MM.1S (cell line): ENCODE measurements at regions not wholly inside any gene's neighbourhood (a gene's known extent, or its start where the extent isn't known, plus 50 kb on each side); places are given as distances from the start of the nearest gene placed in this dataset.
A peak's percentile ranks its signal among the peaks of the same experiment; 100 is the strongest.

Experiments
- DNase-seq: peaks from one replicate; pipeline ENCODE4 v3.0.0-alpha.2; 2015
- H2AFZ ChIP-seq: fragments of 300-600 bp; sonication (generic); 2 replicates; pipeline ENCODE4 v1.6.0; 2016; ENCODE audit warnings: antibody characterized with exemption, low read length
- H3F3A ChIP-seq: fragments of 300-600 bp; sonication (generic); 2 replicates; pipeline ENCODE4 v1.6.1; 2016; ENCODE audit warnings: mild to moderate bottlenecking, antibody characterized with exemption, low read length, moderate library complexity, mixed read lengths; ENCODE audit not compliant: insufficient read depth
- H3K27ac ChIP-seq: fragments of 300-600 bp; sonication (generic); 2 replicates; pipeline ENCODE4 v1.5.1; 2016; ENCODE audit warnings: mild to moderate bottlenecking, low read length
- H3K27me3 ChIP-seq: fragments of 300-600 bp; sonication (generic); replicated peaks from 2 replicates; pipeline ENCODE4 v1.6.0; 2016; ENCODE audit warnings: low read length; ENCODE audit not compliant: insufficient read depth
- H3K36me3 ChIP-seq: fragments of 300-600 bp; sonication (generic); replicated peaks from 2 replicates; pipeline ENCODE4 v1.6.1; 2016; ENCODE audit warnings: mild to moderate bottlenecking, low read length, mixed read lengths; ENCODE audit not compliant: insufficient read depth
- H3K4me1 ChIP-seq: fragments of 300-600 bp; sonication (generic); 2 replicates; pipeline ENCODE4 v1.6.1; 2016; ENCODE audit warnings: low read length, mixed read lengths
- H3K4me2 ChIP-seq: fragments of 300-600 bp; sonication (generic); 2 replicates; pipeline ENCODE4 v1.6.0; 2016; ENCODE audit warnings: low read depth, low read length
- H3K4me3 ChIP-seq: fragments of 300-600 bp; sonication (generic); 2 replicates; pipeline ENCODE4 v1.5.1; 2016; ENCODE audit warnings: low read length, mixed read lengths
- H3K79me2 ChIP-seq: fragments of 300-600 bp; sonication (generic); 2 replicates; pipeline ENCODE4 v1.6.1; 2016; ENCODE audit warnings: mixed run types, low read length, mixed read lengths
- H3K9ac ChIP-seq: fragments of 300-600 bp; sonication (generic); 2 replicates; pipeline ENCODE4 v1.6.1; 2016; ENCODE audit warnings: low read length, mixed read lengths
- H3K9me2 ChIP-seq: fragments of 300-600 bp; sonication (generic); replicated peaks from 2 replicates; pipeline ENCODE4 v1.6.1; 2016; ENCODE audit warnings: mild to moderate bottlenecking, low read length, mixed read lengths; ENCODE audit not compliant: insufficient read depth
- H3K9me3 ChIP-seq: fragments of 300-600 bp; sonication (generic); replicated peaks from 2 replicates; pipeline ENCODE4 v1.6.1; 2016; ENCODE audit warnings: mild to moderate bottlenecking, low read length, mixed read lengths; ENCODE audit not compliant: insufficient read depth
- H4K20me1 ChIP-seq: fragments of 300-600 bp; sonication (generic); 2 replicates; pipeline ENCODE4 v1.6.1; 2016; ENCODE audit warnings: mild to moderate bottlenecking, low read length, moderate library complexity, mixed read lengths; ENCODE audit not compliant: insufficient read depth
- EZH2 ChIP-seq: fragments of 300-600 bp; sonication (generic); optimal IDR thresholded peaks from 2 replicates; pipeline ENCODE3; 2017; ENCODE audit warnings: low read depth, mild to moderate bottlenecking, antibody characterized with exemption, low read length, mixed read lengths
- EZH2phosphoT487 ChIP-seq: fragments of 300-600 bp; sonication (generic); IDR thresholded peaks from 2 replicates; pipeline ENCODE4 v1.6.1; 2018; ENCODE audit warnings: antibody characterized with exemption, low read length
- TF ChIP-seq, protein P1 (sequence below): fragments of 300-600 bp; sonication (generic); IDR thresholded peaks from 2 replicates; pipeline ENCODE4 v1.5.1; 2016; ENCODE audit warnings: antibody characterized with exemption, low read length, mixed read lengths

DNA sequence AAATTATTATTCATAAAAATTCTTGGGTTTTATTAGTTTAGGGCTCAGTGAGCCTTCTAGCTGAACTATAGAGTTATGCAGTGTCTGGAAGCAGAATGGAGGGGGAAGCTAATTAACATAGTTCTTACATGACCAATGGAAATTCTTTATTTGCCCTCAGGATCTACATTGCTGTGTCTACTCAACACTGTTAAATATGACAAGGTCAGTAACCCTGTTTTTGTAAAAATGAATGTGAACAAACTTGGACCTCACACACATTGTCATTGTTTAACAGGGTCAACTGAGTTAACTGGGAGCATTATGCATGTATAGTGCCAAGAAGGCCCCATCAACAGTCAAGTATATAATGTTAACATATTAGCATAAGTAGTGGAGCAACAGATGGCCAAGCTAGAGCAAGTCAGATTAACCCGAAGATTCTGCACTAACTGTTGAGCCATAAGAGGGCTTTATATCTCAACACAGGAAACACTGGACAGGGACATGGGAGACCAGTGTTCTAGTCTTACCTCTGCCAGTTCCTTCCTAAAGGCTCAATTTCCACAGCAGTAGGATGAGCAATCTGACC lies 122.5 kb upstream of the SEM1 start:
- H3K9ac ChIP-seq: no peak overlapping the region
- H3K4me3 ChIP-seq: no peak overlapping the region
- H3K4me1 ChIP-seq: no peaks in the 10 kb centered on the region
- no peaks in the 10 kb centered on the region for H3K79me2 ChIP-seq
- H3K27me3 ChIP-seq: no peaks in the 10 kb centered on the region
- H3K9me2 ChIP-seq: no peaks in the 10 kb centered on the region
- no peaks in the 10 kb centered on the region for H4K20me1 ChIP-seq
- no peak overlapping the region for H3K27ac ChIP-seq
- no peaks in the 10 kb centered on the region for H3K36me3 ChIP-seq
- no peak for TF ChIP-seq EZH2phosphoT487
- no peak for TF ChIP-seq EZH2
- H2AFZ ChIP-seq: no peak overlapping the region
- H3F3A ChIP-seq: no peaks in the 10 kb centered on the region
- H3K9me3 ChIP-seq: no peaks in the 10 kb centered on the region
- H3K4me2 ChIP-seq: no peak overlapping the region
- no peak for DNase-seq

DNA sequence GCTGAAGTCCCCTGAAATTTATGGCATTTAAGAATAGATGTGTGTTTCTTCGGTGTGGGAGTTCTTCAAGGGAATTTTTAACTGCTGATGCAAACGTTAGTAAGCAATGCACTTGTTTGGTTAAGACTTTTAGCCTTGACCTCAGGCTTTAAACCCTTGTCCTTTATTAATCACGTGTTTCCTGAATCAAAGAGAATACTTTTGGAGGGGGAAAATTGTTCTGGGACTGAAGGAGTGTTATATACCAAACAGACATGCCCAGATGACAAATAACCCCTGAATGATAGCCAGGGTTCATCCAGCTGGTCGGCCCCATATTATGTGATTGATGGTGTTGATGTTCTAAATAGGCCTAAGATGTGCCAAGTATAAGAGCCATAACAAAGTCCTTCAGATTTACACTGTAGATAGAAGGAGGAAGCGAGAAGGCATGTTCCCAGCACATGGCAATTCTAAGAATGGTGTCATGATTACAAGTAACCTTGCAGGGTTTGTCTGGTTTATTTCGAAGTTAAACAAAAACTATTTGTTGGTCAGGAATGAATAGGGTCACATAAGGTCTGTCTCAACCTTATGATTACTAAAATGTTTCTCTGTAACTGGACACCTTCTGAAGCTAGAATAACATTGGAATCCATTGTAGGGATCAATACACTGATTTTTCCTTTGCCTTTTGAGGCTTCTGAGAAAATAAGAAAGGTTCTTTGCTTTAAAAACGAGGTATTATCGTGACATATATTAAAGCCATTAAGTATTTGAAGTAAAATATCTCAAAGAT lies 124.2 kb upstream of the SEM1 start:
- Histone ChIP-seq H3K9ac (no peak overlapping the region), H4K20me1 (no peaks in the 10 kb centered on the region), H3K9me3 (no peaks in the 10 kb centered on the region), H2AFZ (no peak overlapping the region), H3K9me2 (no peaks in the 10 kb centered on the region), H3K79me2 (no peaks in the 10 kb centered on the region), H3K27ac (no peak overlapping the region), H3K27me3 (no peaks in the 10 kb centered on the region), H3K36me3 (no peaks in the 10 kb centered on the region), H3K4me1 (no peaks in the 10 kb centered on the region), H3K4me2 (no peak overlapping the region), H3F3A (no peaks in the 10 kb centered on the region), H3K4me3 (no peak overlapping the region)
- no peak for TF ChIP-seq EZH2phosphoT487
- TF ChIP-seq EZH2: no peak
- TF ChIP-seq, protein P1, sequence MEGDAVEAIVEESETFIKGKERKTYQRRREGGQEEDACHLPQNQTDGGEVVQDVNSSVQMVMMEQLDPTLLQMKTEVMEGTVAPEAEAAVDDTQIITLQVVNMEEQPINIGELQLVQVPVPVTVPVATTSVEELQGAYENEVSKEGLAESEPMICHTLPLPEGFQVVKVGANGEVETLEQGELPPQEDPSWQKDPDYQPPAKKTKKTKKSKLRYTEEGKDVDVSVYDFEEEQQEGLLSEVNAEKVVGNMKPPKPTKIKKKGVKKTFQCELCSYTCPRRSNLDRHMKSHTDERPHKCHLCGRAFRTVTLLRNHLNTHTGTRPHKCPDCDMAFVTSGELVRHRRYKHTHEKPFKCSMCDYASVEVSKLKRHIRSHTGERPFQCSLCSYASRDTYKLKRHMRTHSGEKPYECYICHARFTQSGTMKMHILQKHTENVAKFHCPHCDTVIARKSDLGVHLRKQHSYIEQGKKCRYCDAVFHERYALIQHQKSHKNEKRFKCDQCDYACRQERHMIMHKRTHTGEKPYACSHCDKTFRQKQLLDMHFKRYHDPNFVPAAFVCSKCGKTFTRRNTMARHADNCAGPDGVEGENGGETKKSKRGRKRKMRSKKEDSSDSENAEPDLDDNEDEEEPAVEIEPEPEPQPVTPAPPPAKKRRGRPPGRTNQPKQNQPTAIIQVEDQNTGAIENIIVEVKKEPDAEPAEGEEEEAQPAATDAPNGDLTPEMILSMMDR: no peak
- no peak for DNase-seq

DNA sequence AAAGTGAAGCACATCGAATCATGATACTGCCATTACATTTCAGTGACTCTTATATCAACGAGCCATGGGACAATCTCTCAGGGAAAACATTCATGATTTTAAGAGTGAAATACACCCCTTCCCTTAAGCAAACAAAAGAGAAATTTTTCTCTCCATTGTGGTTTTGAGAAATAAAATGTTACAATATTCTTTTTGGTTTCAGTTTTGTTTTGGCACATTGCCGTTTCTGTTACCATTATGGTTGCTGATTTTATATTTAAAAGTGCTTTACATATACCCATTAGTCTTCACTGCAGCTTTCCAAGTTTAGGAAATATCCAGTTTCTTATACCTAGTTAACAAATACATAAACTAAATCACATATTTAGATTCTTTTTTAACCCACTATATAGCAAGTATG lies 126.8 kb upstream of the SEM1 start:
- H3K4me1 ChIP-seq: no peaks in the 10 kb centered on the region
- H3K4me3 ChIP-seq: no peak overlapping the region
- H3K9ac ChIP-seq: no peak overlapping the region
- H3K9me2 ChIP-seq: no peaks in the 10 kb centered on the region
- H2AFZ ChIP-seq: no peak overlapping the region
- no peak overlapping the region for H3K27ac ChIP-seq
- no peaks in the 10 kb centered on the region for H3K27me3 ChIP-seq
- no peaks in the 10 kb centered on the region for H3K9me3 ChIP-seq
- H3K36me3 ChIP-seq: no peaks in the 10 kb centered on the region
- H3F3A ChIP-seq: no peaks in the 10 kb centered on the region
- peak; percentile 43 for DNase-seq
- H3K79me2 ChIP-seq: no peaks in the 10 kb centered on the region
- no peak for TF ChIP-seq EZH2phosphoT487
- TF ChIP-seq, protein P1: no peak
- TF ChIP-seq EZH2: no peak
- no peaks in the 10 kb centered on the region for H4K20me1 ChIP-seq
- peak overlapping the region; percentile 30; the same call in 1 of the 2 replicates for H3K4me2 ChIP-seq

DNA sequence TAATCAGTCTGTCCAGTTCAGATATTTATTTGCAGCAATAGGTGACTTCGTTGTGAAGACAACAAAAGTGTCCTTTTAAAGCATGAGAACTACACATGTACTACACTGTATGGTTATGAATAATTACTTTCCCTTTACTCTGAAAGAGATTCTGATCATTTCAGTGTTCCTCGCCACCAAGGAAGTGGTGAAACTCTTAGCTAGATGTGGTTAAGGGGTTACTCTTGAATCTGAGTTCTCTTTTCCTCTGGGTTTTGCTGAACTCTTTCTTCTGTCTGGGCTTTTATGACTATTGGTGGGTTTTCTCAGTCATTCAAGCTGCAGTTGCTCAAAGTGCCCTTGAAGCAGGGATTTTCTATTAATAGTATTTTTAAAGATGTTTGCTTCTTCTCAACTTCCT lies 127.9 kb upstream of the SEM1 start:
- no peak overlapping the region for H3K4me3 ChIP-seq
- no peaks in the 10 kb centered on the region for H3K4me1 ChIP-seq
- no peaks in the 10 kb centered on the region for H4K20me1 ChIP-seq
- TF ChIP-seq EZH2 (no peak), EZH2phosphoT487 (no peak)
- TF ChIP-seq, protein P1: no peak
- no peak overlapping the region for H3K27ac ChIP-seq
- DNase-seq: no peak
- no peaks in the 10 kb centered on the region for H3K36me3 ChIP-seq
- no peaks in the 10 kb centered on the region for H3K27me3 ChIP-seq
- H3K79me2 ChIP-seq: no peaks in the 10 kb centered on the region
- H3K9me2 ChIP-seq: no peaks in the 10 kb centered on the region
- no peak overlapping the region for H3K4me2 ChIP-seq
- no peak overlapping the region for H2AFZ ChIP-seq
- no peaks in the 10 kb centered on the region for H3F3A ChIP-seq
- H3K9ac ChIP-seq: no peak overlapping the region
- H3K9me3 ChIP-seq: no peaks in the 10 kb centered on the region
